Right atrium auricular region (tissue), 2 donors: ENCODE measurements at regions not wholly inside any gene's neighbourhood (a gene's known extent, or its start where the extent isn't known, plus 50 kb on each side); places are given as distances from the start of the nearest gene placed in this dataset.

Source experiments
- DNase-seq: peaks from one replicate; pipeline ENCODE4 v3.0.0-alpha.2; 2019; ENCODE audit warnings: low spot score
- H3K27ac ChIP-seq, 2 donors: fragments of 200-600 bp; sonication (generic); 1 replicate in 1 of 2; 2 replicates in 1 of 2; pipeline ENCODE4 v1.5.1; 2016 to 2019
- H3K27me3 ChIP-seq, 2 donors: fragments of 200-600 bp; sonication (generic); one replicate each; pipeline versions ENCODE4 v1.5.1 to v1.6.0; 2017 to 2019
- H3K36me3 ChIP-seq: fragments of 200-600 bp; sonication (generic); one replicate; pipeline ENCODE4 v1.5.1; 2016
- H3K4me1 ChIP-seq, 2 donors: fragments of 200-600 bp; sonication (generic); one replicate each; pipeline versions ENCODE4 v1.5.1 to v1.6.0; 2017 to 2019
- H3K4me3 ChIP-seq, 2 donors: fragments of 200-600 bp; sonication (generic); 1 replicate in 1 of 2; 2 replicates in 1 of 2; pipeline ENCODE4 v1.5.1; 2017 to 2019; ENCODE audit warnings: mild to moderate bottlenecking in 1 of 2, moderate library complexity in 1 of 2
- H3K9me3 ChIP-seq, 2 donors: fragments of 200-600 bp; sonication (generic); one replicate each; pipeline ENCODE4 v1.5.1; 2019
- TF ChIP-seq, protein P1 (sequence below), 2 donors: fragments of 200-600 bp; sonication (generic); IDR thresholded peaks; one replicate each; pipeline ENCODE4 v1.5.1; 2019; ENCODE audit warnings: antibody characterized with exemption in 2 of 2

DNA sequence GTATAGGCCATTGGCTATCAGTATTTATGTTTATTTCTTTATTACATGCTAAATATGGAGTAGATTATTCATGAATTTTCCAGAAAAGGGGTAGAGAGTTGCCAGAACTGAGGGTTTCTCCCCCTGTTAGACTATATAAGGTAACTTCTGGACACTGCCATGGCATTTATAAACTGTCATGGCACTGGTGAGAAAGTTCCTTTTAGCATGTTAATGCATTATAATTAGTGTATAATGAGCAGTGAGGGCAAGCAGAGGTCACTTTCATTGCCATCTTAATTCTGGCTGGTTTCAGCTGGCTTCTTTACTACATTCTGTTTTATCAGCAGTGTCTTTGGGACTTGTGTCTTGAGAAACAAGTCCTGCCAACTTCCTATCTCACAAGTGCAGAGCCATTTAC is 220.0 kb upstream of the CNR1 start:
- TF ChIP-seq, protein P1, sequence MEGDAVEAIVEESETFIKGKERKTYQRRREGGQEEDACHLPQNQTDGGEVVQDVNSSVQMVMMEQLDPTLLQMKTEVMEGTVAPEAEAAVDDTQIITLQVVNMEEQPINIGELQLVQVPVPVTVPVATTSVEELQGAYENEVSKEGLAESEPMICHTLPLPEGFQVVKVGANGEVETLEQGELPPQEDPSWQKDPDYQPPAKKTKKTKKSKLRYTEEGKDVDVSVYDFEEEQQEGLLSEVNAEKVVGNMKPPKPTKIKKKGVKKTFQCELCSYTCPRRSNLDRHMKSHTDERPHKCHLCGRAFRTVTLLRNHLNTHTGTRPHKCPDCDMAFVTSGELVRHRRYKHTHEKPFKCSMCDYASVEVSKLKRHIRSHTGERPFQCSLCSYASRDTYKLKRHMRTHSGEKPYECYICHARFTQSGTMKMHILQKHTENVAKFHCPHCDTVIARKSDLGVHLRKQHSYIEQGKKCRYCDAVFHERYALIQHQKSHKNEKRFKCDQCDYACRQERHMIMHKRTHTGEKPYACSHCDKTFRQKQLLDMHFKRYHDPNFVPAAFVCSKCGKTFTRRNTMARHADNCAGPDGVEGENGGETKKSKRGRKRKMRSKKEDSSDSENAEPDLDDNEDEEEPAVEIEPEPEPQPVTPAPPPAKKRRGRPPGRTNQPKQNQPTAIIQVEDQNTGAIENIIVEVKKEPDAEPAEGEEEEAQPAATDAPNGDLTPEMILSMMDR (IDR thresholded peaks at IDR 0.05), result no peak
- no peaks in the 10 kb centered on the region for H3K27me3 ChIP-seq
- no peaks in the 10 kb centered on the region for H3K9me3 ChIP-seq
- no peaks in the 10 kb centered on the region for H3K36me3 ChIP-seq
- H3K4me1 ChIP-seq, result no peaks in the 10 kb centered on the region
- no peak overlapping the region for H3K27ac ChIP-seq
- H3K4me3 ChIP-seq, result no peak overlapping the region
- no peak for DNase-seq

DNA sequence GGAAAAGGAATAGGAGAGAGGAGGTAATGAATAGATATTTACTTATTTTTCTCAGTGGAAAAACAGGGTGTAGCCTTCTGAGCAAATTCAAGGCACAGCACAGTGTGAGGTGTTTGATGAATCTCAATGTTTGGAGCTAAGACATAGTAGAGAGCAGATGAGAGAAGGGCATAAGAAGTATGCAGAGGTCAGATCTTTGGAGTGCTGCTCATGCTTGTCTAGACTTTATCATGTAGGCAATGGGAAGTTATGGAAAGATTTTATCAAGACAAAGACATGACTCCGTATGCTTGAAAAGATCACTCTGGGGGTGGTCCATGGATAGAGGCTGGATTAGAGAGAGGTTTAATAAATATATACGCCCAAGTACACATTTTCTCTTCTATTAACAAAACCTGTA is 217.0 kb upstream of the CNR1 start:
- DNase-seq, result no peak
- no peaks in the 10 kb centered on the region for H3K27me3 ChIP-seq
- H3K4me1 ChIP-seq, result peaks cover 0 to 10% of the 10 kb centered on the region in 2 donors
- H3K9me3 ChIP-seq, result no peaks in the 10 kb centered on the region
- H3K4me3 ChIP-seq, result no peak overlapping the region
- H3K27ac ChIP-seq, result no peak overlapping the region
- no peaks in the 10 kb centered on the region for H3K36me3 ChIP-seq
- TF ChIP-seq, protein P1 (IDR thresholded peaks at IDR 0.05), result no peak

DNA sequence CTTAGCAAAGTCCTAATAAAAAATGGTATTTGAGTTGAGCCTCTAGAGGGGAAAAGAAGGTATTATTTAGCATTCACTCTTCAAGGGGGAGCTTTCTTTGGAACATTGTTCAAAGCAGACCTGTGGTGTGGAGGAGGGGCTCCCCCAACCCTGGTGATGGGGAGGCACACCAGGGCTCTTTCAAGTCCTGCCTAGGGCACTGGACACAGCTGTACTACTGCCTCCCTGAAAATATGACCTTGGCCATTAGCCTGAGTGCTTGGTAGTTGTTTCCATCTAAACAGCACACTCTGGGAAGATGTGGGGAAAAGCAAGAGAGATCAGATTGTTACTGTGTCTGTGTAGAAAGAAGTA is 215.1 kb upstream of the CNR1 start:
- Histone ChIP-seq H3K27ac (no peak overlapping the region), H3K36me3 (no peaks in the 10 kb centered on the region), H3K27me3 (no peaks in the 10 kb centered on the region), H3K4me3 (no peak overlapping the region), H3K4me1 (peaks cover 0 to 10% of the 10 kb centered on the region in 2 donors), H3K9me3 (no peaks in the 10 kb centered on the region)
- TF ChIP-seq, protein P1 (IDR thresholded peaks at IDR 0.05), result no peak
- no peak for DNase-seq

DNA sequence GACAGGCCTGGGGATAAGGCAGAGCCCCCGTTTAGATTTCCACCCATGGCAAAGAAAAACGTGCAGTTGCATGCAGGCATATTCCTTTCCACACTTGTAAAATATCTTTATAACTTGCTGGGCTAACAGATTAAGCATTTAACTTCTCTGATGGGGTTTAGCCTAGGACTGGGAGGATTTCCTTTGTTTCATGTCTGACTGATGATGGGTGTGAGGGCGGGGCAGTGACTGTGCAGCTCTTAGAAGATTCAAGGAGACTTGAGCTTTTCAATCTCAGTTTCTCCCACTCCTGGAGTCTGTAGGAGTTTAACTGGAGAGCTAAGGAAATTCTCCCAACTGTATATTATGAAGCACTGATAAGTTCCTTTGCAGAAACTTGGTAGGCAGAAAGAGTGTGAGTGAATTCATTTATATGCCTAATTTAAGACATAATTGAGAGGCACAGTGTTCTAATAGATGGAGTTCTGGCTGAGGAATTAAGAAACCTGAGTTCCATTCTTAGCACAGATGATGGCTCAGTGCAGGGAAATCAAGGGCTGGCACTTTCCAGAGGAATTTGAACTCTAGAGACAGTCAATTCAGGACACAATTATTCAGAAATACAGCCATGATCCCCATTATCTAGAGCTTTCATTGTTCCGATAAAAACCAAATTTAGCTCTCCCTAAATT is 214.6 kb upstream of the CNR1 start:
- TF ChIP-seq, protein P1 (IDR thresholded peaks at IDR 0.05), result no peak
- H3K4me3 ChIP-seq, result no peak overlapping the region
- peaks cover 0 to 10% of the 10 kb centered on the region in 2 donors for H3K4me1 ChIP-seq
- H3K36me3 ChIP-seq, result no peaks in the 10 kb centered on the region
- no peak for DNase-seq
- no peaks in the 10 kb centered on the region for H3K9me3 ChIP-seq
- H3K27ac ChIP-seq, result no peak overlapping the region
- no peaks in the 10 kb centered on the region for H3K27me3 ChIP-seq

DNA sequence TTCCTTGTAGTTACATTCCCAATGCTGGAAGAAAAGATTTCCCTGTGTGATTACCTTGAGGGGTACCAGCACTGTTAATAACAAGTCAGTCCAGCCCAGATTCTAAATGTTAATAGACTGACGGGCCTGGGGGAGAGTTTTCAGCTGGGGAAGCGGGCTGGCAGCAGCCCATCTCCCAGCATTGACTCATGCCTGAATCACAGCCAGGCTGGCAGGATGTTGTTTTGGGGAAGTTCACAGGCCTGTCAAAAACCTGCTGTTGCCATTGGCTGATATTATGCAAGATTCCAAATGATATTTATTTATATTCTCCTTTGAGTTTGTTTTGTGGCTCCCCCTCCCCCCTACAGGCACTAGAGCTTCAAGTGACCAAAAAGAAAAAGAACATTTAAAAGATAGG is 213.9 kb upstream of the CNR1 start:
- DNase-seq, result peak; percentile 68
- no peak overlapping the region for H3K4me3 ChIP-seq
- TF ChIP-seq, protein P1 (IDR thresholded peaks at IDR 0.05), result no peak
- H3K9me3 ChIP-seq, result no peaks in the 10 kb centered on the region
- no peak overlapping the region for H3K27ac ChIP-seq
- H3K4me1 ChIP-seq, result peaks cover 0 to 10% of the 10 kb centered on the region in 2 donors
- no peaks in the 10 kb centered on the region for H3K36me3 ChIP-seq
- H3K27me3 ChIP-seq, result no peaks in the 10 kb centered on the region

DNA sequence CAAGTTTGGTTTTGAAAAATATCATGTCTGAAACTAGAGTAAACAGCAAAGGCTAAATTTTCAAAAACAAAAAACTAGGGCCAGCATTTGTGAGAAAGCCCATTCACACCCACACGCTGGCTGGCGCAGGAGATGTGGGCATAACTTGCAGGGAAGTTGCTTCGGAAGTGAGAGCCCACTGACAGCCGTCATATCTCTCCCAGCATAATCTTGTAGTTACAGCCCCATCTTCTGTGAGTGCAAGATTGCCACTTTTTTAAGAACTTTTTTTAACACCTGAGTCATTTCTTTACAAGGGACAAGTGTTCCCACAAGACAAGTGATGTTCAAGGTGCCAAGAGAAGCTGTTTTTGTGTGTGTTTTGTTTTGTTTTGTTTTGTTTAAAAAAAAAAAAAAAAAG is 212.5 kb upstream of the CNR1 start:
- Histone ChIP-seq H3K27me3 (no peaks in the 10 kb centered on the region), H3K9me3 (no peaks in the 10 kb centered on the region), H3K4me1 (peaks cover 0 to 10% of the 10 kb centered on the region in 2 donors), H3K27ac (no peak overlapping the region), H3K36me3 (no peaks in the 10 kb centered on the region), H3K4me3 (no peak overlapping the region)
- no peak for DNase-seq
- TF ChIP-seq, protein P1 (IDR thresholded peaks at IDR 0.05), result no peak
